GM18502 (cell line): ENCODE measurements at regions not wholly inside any gene's neighbourhood (a gene's known extent, or its start where the extent isn't known, plus 50 kb on each side); places are given as distances from the start of the nearest gene placed in this dataset.

Experiments
- ATAC-seq: cut with Tn5 transposase; IDR thresholded peaks from one replicate; pipeline ENCODE4 v1.9.1; 2021; ENCODE audit warnings: mild to moderate bottlenecking; ENCODE audit not compliant: unreplicated experiment, poor library complexity

DNA sequence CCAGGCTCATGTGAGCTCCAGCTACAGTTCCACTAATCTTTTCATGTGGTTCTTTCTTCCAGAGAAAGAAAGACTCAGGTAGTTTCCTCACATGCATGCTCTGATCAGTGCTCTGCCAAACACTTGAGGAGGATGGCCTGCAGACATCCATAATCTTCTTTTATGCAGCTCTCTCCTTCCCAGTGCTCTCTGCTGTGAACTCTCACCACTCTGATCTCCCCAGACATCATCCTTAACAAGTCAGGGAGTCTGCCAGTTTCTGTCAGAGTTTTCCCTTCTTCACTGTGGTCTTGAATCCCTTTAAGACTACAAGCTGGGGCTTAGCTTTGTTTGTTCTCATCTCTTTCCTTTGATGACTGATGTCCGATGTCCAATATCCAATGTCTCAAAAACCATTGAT, 203.4 kb upstream of the PRKCQ start:
- ATAC-seq, result no peak

DNA sequence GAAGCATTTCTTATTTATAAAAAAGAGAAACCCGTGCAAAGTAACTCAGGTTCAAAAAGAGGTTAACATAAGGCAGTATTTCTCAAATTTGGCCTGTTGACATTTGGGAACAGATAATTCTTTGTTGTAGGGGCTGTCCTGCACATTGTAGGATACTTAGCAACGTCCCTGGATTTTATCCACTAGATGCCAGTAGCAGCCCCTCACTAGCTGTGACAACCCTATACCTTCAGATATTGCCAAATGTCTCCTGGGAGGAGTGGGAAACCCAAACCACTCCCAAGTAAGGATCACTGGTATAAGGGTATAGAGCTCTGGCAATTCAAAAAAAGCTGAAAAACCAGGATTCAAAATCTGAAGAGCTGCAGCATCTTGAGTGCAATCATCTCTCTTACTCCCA, 202.3 kb upstream of the PRKCQ start:
- no peak for ATAC-seq

DNA sequence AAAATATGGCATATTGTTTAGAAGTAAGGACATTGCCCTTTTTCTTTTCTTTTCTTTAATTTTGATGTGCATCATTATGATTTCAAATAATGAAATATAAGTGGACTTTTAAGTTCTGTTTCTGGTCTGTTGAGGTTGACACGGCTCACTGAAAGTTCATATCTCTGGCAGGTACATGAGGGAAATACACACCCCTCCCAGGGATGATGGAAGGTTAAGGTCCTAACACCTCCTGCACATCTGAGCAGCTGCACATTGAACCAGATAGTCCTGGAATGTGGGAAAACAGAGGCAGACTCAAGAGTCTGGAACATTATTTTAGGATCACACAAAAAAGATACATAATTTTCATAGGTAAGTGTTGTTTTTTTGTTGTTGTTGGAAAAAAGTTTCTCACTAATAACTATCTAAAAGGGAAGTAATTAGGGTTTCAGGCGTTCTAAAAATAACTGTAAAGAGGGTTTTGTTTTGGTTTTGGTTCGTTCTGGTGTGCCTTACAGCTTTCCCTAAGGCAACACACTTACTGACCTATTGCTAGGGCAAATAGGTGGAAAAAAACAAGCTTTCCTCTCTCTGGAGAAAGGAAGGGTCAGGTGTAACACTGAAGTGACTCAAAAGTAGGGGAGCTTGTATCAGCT, 201.2 kb upstream of the PRKCQ start:
- ATAC-seq, result no peak

DNA sequence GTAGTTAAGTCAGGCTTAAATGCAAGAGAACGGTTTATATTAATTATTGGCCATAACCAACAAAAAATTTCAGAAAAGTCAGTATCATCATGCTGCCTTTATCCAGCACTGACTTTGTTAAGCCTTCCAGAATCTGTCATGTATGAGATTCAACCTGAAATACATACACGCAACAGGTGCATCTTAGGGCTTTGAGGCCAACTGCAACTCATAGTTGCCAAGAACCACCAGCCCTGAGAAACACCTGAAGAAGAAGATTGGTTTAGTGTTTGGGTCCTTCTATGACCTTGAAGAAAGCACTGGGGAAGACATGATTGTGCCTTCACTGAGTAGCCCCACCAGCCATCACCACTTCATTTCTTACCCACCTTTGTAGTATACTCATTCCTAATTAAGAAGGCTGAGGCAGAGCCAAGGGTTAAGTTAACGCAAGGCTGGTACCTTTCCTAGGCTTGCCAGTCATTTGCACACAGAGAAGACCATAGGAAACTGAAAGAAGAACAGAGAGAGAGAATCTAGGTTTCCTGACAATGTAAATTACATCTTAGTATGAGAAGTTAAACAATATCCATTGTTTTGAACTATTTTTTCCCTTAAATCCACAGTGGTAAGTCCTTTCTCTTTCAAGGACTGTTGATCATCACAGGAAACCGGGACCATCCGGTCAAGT, 200.1 kb upstream of the PRKCQ start:
- ATAC-seq, result no peak

DNA sequence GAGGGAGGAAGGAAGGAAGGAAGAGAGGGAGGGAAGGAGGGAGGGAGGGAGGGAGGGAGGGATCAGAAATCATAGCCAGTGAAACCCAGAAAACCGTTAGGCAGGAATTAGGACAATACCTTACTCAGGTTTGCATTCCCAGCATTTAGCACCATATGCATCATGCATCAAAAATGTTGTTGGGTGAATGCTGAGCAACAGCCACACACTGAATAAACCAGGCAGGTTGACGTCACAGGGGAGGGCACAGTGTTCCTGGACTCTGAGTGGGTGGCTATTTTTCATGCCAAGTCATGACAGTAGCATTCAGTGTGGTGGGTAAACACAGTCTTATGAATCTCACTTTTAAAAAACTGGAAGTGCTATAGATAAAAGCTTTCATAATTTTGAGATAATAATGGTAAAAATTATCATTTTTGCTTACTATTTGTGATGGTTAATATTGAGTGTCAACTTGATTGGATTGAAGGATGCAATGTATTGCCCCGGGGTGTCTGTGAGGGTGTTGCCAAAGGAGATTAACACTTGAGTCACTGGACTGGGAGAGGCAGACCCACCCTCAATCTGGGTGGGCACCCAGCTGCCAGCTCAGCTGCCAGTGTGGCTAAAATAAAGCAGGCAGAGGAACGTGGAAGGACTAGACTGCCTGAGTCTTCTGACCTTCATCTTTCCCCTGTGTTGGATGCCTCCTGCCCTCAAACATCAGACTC, 199.1 kb upstream of the PRKCQ start:
- no peak for ATAC-seq

DNA sequence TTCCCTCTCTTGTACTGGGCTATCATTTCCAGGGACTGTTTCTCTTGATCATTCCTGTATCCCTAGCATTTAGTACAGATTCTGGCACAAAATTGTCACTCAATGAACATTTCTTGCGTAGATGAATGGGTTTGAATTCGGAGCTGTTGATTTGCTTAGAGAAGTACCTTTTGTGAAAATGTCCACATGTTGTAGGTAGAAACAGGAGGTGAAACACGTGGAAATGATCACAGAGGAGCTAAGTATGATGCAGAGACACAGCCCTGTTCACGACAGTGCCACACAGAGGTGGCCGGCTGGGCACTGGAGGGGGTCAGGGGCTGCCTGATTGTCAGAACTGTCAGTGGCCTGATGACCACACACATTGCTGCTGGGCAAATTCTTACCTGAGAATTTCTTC, 196.1 kb upstream of the PRKCQ start:
- ATAC-seq, result no peak

DNA sequence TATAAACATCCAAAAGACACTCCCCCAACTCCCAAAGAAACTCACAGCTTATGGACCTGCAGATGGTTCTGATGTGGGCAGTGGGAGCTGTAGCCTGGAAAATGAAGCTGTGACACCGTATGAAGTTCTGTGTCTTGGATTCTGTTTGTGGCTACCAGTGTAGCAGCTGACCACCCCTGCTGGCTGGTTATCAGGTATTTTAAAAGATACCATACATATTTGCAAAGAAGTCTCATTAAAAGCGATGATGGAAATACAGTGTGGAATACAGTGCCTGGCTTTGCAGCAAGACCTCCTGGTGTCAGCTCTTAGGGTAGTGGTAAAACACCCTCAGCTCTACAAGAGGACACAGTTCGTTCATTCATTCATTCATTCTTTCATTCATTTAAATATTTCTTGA, 194.3 kb upstream of the PRKCQ start:
- no peak for ATAC-seq

DNA sequence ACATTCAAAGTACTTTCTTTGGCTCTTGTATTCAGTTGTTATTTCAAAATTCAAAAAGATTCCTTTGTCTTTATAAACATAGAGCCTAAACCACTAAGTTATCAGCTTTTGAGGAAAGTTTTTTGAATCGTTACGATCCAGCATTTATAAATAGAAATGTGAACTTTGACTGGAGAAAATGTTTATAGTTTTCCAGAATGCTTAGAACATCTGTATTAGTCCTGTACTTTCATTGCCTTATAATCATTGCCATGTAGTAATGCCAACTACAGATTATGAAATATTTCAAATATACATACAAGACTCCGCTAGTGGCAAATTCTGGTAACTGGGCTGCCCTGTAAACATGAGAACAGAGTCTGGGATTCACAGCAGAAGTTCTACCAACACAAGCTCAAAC, 191.3 kb upstream of the PRKCQ start:
- no peak for ATAC-seq

DNA sequence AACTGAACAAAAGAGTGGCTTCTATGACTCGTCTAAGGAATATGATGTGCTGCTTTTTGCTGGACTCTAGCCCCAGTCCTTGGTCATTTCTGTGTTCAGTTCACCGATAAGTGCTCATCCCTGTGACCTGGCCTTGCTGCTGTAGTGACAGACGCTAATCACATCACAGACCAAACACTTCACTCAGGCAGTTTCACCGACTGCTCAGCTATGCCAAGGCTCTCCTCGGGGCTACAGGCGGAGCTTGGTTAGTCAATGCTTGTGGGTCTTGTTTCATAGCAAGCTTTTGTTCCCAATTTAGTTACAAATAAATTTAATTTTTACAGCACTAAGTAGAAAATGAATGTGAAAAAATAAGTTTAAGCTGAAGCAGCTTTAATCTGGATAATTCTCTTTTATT, 190.8 kb upstream of the PRKCQ start:
- no peak for ATAC-seq

DNA sequence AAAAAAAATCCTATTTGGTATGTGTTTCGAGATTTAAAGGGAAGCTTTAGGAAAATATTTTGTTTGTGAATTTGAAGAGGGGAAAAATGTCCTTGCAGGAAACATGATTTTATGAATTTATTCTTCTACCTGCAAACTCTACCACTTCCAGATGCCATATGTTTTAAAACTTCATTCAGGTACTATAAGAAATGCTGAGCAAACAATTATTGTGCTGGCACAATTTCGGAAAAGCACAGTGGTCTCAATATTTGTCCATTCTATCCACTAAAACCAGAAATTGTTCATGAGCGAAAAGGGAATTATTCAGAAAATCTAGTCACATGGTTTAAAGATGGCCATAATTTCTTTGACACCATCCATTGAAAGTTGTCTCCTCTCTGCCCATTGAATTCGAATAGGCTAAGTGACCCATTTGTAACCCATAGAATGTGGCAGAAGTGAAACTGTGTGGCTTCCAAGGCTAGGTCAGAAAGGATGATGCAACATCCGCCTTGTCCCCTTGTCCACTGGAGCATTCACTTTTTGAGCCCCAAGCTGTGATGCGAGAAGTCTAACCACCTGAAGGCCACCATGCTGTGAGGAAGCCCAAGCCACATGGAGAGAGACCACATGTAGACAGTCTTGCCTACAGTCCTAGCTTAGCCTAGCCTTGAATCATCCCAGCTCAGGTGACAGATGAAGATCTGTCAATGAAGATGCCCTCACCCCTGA, 189.8 kb upstream of the PRKCQ start:
- no peak for ATAC-seq

DNA sequence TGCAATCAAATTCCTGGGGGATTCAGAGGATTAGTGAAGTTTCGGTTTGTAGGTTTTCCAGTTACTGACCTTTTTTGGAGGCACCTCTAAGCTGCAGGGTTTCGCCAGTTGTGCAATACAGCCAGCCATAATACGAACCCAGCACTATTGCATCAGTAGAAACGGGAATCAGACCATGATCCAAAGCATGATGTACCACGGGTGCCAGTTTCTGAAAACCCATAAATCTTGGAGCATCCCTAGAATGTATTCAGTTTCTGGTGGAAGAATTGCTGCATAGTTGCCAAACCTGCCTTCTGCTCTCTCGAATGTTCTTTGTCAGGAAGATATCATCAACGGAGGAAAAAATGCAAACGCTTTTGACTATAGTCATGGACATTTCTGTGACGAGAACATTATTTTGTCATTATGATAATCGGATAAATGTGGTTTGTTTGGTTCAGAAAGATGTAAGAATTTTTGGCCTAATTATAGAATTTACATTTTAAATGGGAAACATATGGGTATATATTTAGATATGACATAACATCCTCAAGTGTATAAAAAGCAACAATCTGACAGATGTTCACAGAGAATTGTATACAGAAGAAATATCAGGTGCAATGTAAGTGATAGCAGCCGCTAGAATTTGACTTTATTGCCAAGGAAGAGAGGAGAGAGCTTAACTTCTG, 186.2 kb upstream of the PRKCQ start:
- no peak for ATAC-seq

DNA sequence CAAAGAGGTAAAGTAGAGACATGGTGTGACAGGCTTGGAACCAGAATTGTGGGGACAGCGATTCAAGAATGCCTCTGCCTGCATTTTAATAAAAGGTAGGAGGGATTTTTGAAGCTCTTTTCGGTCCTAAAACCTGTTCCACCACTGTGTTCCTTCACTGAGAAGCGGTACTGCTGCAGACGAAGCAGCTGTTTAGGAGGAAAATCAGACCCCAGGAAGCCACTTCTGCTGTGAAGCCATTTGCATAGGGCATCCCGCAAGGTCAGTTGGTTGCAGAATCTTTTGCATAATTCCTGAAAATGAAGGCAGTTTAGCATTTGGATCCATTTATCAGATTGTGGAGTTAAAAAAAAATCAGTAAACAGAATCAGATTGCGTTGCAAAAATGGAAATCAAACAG, 183.3 kb upstream of the PRKCQ start:
- ATAC-seq, result no peak

DNA sequence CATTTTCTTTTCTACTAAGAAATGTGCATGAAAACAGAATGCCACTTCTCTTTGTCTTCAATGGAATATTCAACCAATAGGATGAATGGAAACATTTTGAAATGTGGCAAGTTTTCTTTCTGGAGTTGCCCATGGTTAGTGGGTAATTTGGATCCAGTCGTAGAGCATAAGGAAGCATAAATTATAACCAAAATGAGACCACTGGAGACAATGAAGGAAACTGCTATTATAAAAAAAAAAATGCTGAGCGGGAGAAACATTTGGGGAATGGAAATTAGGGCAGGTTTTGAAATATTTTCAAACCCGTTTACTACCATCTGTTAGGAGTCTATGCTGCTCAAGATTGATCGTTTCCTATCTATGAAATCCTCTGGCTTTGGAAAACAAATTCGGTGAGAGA, 182.9 kb upstream of the PRKCQ start:
- ATAC-seq, result no peak

DNA sequence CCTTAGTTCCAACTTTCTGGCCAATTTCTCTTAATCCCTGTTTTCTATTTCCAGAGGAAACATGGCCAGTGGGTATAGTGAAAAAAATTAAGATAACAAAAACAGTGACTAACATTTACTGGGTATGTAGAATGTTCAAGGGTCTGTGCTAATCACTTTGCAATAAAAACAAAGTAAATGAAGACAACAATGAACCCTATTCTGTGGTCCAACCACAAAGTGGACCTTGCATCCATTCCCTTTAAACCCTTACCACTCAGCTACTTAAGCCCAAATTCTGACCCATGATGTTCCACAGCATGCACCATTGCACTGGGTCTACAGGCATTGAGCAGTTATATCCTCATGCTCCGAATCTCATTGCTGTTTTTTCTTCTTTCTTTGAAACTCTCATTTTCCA, 179.9 kb upstream of the PRKCQ start:
- ATAC-seq, result no peak

DNA sequence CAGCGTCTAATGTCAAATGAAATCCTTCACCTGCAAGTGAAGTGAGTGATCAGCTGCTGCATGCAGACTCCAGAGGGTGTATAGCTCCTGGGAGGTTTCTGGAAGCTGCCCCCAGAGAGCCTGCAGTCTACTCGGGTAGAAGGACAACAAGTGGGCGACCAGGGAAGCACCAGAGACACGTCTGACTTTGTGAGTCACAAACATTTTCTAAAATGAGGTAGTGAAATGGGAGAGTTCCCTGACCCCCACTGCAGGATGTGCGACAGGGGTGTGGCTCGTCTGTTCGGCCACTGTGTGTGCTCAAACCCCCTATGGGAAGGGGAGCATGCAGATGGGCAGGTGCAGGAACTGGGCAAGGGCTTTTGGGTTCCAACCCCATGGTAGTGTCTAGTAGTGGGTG, 177.1 kb upstream of the PRKCQ start:
- no peak for ATAC-seq

DNA sequence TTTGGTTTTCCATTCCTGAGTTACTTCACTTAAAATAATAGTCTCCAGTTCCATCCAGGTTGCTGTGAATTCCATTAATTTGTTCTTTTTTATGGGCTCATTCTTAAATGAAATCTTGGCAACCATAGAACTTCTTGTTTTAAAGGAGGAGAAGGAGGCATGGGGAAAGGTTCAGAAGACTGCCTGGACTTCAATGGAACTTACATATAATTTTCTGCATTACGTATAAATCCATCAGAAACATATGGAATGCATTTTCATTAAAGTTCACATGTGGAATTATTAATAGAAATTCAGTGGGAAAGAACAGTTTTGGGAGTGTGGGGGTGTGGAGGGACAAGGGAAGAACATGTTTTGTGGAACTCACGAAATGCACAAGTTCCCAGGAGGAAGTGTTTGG, 176.6 kb upstream of the PRKCQ start:
- no peak for ATAC-seq

DNA sequence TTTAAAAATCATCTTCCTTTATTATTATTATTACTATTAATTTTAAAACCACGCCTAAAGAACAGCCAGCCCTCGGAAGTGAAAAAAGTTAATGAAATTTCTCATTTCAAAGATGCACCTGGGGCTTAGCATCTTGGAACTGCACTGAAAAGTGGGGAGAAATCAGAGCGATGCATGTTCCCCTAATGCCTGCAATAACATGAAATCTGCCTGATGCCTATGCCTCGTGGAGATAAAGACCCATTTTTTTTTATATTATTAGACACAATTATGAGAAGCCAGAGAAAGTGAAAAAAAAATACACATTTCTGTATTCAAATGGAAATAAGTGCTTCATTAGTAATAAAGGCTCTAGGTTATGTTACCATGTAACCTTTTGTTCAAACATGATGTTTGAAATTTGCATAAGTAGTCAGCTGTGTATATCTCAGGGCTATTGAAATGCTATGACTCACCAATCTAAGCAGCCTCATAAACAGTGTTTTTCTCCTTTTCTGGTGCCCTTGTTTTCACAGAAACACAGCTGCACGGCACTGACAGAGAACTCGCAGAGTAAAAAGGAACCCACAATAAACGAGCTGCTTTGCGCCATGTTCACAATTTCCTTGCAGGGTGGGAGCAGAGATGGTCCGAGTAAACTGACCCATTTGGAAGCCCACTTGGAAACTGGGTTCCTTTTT, 175.8 kb upstream of the PRKCQ start:
- peak; percentile 75 for ATAC-seq

DNA sequence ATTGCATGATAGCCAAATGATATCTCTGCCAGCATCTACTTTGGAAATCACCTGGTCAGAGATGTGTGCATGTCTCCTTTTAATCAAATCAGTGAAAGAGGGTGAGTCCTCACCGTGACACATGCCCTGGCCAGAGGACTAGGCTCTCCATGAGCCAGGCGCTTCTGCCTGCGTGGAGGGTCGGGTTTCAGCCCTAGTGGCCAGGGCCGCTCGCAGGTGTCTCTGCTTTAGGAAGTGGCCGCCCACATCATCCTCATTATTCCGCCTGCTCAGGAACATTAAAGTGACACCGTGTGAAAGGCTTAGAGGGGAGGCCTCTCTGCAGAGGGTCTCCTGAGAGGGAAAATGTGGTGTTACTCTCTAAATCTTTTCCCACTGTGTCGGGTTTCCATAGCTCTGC, 173.6 kb upstream of the PRKCQ start:
- no peak for ATAC-seq

DNA sequence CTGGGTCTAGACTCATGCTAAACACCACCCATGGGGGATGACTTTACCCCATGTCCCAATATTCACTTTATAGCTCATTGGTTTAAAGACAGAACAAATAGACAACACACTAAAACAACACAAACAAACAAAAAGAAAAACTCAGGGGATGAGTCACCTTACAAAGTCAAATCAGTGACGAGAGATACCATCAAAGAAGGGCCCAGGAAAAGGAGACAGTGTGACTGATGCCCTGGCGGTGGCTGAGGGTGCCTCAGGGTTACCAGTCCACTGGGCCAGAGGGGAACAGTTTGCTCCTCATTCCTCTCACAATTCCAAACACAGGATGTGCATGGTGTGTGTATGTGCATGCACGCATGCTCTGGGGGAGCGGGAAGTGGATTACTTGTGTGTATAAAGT, 171.3 kb upstream of the PRKCQ start:
- no peak for ATAC-seq

DNA sequence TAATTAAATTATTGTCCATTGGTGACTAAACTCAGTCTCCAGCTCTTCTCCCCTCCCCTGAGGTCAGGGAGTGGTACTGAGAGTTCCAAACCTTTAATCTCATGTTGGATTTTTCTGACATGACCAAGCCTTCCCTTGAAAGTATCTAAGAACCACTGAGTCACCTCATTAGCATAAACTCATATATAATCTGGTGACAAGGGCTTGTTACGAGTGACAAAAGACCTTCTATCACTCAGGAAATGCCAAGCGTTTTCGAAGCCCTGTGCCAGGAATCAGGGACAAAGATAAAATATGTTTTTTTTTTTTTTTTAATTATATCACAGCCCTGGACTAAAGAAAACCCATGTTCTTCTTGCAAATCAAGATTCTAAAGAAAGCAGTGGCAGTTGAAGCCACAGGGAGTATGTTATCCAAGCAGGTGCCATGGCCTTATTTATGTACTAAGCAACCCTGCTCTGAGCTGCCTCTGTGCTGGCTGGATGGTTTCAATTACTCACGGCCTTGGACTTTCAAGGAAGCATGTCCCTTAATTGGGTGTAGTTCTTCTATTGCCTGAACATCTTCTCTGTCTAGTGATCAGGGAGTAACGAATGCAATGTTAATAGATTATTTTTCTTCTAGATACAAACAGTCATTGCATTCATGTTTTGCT, 169.0 kb upstream of the PRKCQ start:
- ATAC-seq, result no peak
